ENCODE measurements at regions not wholly inside any gene's neighbourhood (a gene's known extent, or its start where the extent isn't known, plus 50 kb on each side); places are given as distances from the start of the nearest gene placed in this dataset.

DNA sequence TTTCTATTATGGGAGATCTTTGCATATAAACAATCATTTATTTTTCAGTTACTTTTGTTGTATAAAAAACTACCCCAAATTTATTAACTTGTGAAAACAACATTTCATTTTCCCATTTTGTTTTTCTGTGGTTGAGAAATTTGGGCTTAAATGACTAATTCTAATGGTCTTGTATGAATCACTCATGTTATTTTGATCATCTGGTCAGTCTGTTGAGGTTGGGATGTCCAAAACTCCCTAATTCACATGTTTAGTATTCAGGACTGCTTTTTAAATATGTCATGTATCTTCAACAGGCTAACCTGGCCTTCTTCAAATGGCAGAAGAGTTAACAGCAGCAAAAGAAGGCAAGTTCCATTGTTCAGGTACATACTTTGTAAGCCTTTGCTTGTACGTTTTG is 788.1 kb downstream of the TRIB2 start:
- POLR2A ChIA-PET, result no interaction called here
- TF ChIP-seq, protein P1, sequence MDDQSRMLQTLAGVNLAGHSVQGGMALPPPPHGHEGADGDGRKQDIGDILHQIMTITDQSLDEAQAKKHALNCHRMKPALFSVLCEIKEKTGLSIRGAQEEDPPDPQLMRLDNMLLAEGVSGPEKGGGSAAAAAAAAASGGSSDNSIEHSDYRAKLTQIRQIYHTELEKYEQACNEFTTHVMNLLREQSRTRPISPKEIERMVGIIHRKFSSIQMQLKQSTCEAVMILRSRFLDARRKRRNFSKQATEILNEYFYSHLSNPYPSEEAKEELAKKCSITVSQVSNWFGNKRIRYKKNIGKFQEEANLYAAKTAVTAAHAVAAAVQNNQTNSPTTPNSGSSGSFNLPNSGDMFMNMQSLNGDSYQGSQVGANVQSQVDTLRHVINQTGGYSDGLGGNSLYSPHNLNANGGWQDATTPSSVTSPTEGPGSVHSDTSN (IDR thresholded peaks at IDR 0.05), result no peak
- TF ChIP-seq CBX2 (IDR thresholded peaks at IDR 0.05; ENCODE audit: borderline replicate concordance, low read depth), result no peak
- TF ChIP-seq, protein P2, sequence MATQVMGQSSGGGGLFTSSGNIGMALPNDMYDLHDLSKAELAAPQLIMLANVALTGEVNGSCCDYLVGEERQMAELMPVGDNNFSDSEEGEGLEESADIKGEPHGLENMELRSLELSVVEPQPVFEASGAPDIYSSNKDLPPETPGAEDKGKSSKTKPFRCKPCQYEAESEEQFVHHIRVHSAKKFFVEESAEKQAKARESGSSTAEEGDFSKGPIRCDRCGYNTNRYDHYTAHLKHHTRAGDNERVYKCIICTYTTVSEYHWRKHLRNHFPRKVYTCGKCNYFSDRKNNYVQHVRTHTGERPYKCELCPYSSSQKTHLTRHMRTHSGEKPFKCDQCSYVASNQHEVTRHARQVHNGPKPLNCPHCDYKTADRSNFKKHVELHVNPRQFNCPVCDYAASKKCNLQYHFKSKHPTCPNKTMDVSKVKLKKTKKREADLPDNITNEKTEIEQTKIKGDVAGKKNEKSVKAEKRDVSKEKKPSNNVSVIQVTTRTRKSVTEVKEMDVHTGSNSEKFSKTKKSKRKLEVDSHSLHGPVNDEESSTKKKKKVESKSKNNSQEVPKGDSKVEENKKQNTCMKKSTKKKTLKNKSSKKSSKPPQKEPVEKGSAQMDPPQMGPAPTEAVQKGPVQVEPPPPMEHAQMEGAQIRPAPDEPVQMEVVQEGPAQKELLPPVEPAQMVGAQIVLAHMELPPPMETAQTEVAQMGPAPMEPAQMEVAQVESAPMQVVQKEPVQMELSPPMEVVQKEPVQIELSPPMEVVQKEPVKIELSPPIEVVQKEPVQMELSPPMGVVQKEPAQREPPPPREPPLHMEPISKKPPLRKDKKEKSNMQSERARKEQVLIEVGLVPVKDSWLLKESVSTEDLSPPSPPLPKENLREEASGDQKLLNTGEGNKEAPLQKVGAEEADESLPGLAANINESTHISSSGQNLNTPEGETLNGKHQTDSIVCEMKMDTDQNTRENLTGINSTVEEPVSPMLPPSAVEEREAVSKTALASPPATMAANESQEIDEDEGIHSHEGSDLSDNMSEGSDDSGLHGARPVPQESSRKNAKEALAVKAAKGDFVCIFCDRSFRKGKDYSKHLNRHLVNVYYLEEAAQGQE (IDR thresholded peaks at IDR 0.05), result no peak
- TF ChIP-seq RAD21 (conservative IDR thresholded peaks at IDR 0.05 in 1 of 2, IDR thresholded peaks at IDR 0.05 in 1 of 2), result no peak
- TF ChIP-seq SREBF2 (IDR thresholded peaks at IDR 0.05), result no peak
- TF ChIP-seq MAZ (IDR thresholded peaks at IDR 0.05; ENCODE audit: borderline replicate concordance, low read depth, low read length), result no peak
- no peak for TF ChIP-seq NFE2L2 (conservative IDR thresholded peaks at IDR 0.05; ENCODE audit: low read length)
- Histone ChIP-seq H3K9me3 (peaks cover 9% of the 10 kb centered on the region; the same call in 2 of the 3 replicates), H3K27ac (no peak overlapping the region), H3K4me2 (no peak overlapping the region), H3K4me1 (no peaks in the 10 kb centered on the region), H3K4me3 (no peak overlapping the region)
- FAIRE-seq, result no peak
- WGBS (ENCODE audit: missing lambda C conversion rate), result 0% methylated on average over 1 of the region's 1 CpG
- no peak for DNase-seq (ENCODE audit: low read depth in 1 of 2, low spot score in 1 of 2)
- CTCF ChIA-PET, result no interaction called here
- no peak for ATAC-seq

DNA sequence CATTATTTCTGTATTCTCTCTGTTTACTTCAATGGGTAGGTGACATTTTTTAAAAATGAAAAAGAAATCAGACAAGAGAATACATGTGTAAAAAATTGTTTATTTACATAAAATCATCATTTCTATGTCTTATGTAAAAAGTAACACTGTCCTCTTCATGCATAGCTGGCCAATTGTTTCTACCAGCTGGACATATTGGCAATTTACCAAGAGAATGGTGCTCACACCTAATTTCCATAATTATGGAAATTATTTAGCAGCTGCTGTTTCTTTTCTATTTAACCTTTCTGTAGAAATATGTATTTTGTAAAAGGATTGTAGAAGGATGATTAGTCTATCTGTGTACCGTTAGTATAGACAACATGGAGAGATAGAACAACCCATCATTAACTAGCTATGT is 791.9 kb downstream of the TRIB2 start:
- whole genome bisulfite sequencing (ENCODE audit: missing lambda C conversion rate), result 5% methylated on average over 1 of the region's 1 CpG
- ChIA-PET CTCF (no interaction called here), POLR2A (no interaction called here)
- no peak for FAIRE-seq
- Histone ChIP-seq H3K27ac (no peak overlapping the region), H3K4me2 (no peak overlapping the region), H3K9me3 (peaks cover 11% of the 10 kb centered on the region; the same call in 2 of the 3 replicates), H3K4me1 (no peaks in the 10 kb centered on the region), H3K4me3 (no peak overlapping the region)
- TF ChIP-seq NFE2L2 (conservative IDR thresholded peaks at IDR 0.05; ENCODE audit: low read length) (no peak), SREBF2 (IDR thresholded peaks at IDR 0.05) (no peak), ZFP36 (IDR thresholded peaks at IDR 0.05; ENCODE audit: borderline replicate concordance, partially characterized antibody) (no peak), HDAC2 (IDR thresholded peaks at IDR 0.05) (no peak), TP53 (CRISPR knock-in tag; IDR thresholded peaks at IDR 0.05) (no peak), EHF (CRISPR knock-in tag; IDR thresholded peaks at IDR 0.05) (no peak), EP300 (IDR thresholded peaks at IDR 0.05) (no peak), FOSB (CRISPR knock-in tag; IDR thresholded peaks at IDR 0.05) (no peak)
- TF ChIP-seq, protein P3, sequence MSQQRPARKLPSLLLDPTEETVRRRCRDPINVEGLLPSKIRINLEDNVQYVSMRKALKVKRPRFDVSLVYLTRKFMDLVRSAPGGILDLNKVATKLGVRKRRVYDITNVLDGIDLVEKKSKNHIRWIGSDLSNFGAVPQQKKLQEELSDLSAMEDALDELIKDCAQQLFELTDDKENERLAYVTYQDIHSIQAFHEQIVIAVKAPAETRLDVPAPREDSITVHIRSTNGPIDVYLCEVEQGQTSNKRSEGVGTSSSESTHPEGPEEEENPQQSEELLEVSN (IDR thresholded peaks at IDR 0.05; ENCODE audit: borderline replicate concordance, low read depth), result no peak
- TF ChIP-seq, protein P4, sequence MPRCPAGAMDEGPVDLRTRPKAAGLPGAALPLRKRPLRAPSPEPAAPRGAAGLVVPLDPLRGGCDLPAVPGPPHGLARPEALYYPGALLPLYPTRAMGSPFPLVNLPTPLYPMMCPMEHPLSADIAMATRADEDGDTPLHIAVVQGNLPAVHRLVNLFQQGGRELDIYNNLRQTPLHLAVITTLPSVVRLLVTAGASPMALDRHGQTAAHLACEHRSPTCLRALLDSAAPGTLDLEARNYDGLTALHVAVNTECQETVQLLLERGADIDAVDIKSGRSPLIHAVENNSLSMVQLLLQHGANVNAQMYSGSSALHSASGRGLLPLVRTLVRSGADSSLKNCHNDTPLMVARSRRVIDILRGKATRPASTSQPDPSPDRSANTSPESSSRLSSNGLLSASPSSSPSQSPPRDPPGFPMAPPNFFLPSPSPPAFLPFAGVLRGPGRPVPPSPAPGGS (IDR thresholded peaks at IDR 0.05), result no peak
- TF ChIP-seq, protein P1 (IDR thresholded peaks at IDR 0.05), result no peak
- ATAC-seq, result no peak
- no peak for DNase-seq (ENCODE audit: low read depth in 1 of 2, low spot score in 1 of 2)

DNA sequence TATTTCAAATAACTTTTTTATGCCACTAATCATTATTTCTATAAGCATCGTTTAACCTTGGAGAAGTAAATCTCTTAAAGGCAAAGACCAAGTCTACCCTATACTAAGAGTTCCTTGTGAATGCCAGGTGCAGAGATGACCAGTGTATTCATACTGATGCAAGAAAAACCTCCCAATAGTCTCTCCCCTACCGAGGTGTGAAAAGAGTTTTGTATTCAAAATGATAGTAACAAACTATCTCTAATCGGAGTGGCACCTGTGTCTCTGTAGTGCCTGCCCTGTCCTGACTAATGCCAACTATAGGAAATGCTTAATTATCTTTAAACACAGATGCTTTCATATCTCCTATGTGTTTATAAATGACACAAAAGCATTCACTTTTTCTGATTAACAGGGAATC is 798.5 kb downstream of the TRIB2 start:
- no peak for ATAC-seq

More for the DNA sequence above, 798.5 kb downstream of the TRIB2 start:
- ChIA-PET POLR2A (no interaction called here), CTCF (no interaction called here)
- Histone ChIP-seq H3K9me3 (peaks cover 15% of the 10 kb centered on the region; the same call in 2 of the 3 replicates), H3K4me2 (no peak overlapping the region), H3K4me3 (no peak overlapping the region), H3K27ac (no peak overlapping the region), H3K4me1 (no peaks in the 10 kb centered on the region)
- TF ChIP-seq FOSL2 (IDR thresholded peaks at IDR 0.05) (no peak), FOSL2 (CRISPR knock-in tag; IDR thresholded peaks at IDR 0.05) (no peak), HDAC2 (IDR thresholded peaks at IDR 0.05) (no peak), FOSB (CRISPR knock-in tag; IDR thresholded peaks at IDR 0.05) (no peak)
- TF ChIP-seq, protein P5, sequence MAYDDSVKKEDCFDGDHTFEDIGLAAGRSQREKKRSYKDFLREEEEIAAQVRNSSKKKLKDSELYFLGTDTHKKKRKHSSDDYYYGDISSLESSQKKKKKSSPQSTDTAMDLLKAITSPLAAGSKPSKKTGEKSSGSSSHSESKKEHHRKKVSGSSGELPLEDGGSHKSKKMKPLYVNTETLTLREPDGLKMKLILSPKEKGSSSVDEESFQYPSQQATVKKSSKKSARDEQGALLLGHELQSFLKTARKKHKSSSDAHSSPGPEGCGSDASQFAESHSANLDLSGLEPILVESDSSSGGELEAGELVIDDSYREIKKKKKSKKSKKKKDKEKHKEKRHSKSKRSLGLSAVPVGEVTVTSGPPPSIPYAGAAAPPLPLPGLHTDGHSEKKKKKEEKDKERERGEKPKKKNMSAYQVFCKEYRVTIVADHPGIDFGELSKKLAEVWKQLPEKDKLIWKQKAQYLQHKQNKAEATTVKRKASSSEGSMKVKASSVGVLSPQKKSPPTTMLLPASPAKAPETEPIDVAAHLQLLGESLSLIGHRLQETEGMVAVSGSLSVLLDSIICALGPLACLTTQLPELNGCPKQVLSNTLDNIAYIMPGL (CRISPR knock-in tag; IDR thresholded peaks at IDR 0.05; ENCODE audit: borderline replicate concordance), result no peak
- no peak for DNase-seq (ENCODE audit: low read depth in 1 of 2, low spot score in 1 of 2)
- FAIRE-seq, result no peak
- WGBS (ENCODE audit: missing lambda C conversion rate), result under 1% methylated on average over 3 of the region's 3 CpGs

Measured in A549 (cell line).